ENCODE measurements at regions not wholly inside any gene's neighbourhood (a gene's known extent, or its start where the extent isn't known, plus 50 kb on each side); places are given as distances from the start of the nearest gene placed in this dataset.

GRCh38 chr1:199205740-199206441 is 567.1 kb downstream of the PTPRC start:
- TF ChIP-seq SIN3A (IDR thresholded peaks at IDR 0.05; ENCODE audit: borderline replicate concordance, insufficient read depth, low read length) (no peak), POLR2AphosphoS5 (IDR thresholded peaks at IDR 0.05; ENCODE audit: low read depth, low read length) (no peak), TAF1 (IDR thresholded peaks at IDR 0.05; ENCODE audit: borderline replicate concordance, insufficient read depth, low read length) (no peak), REST (IDR thresholded peaks at IDR 0.05; ENCODE audit: insufficient read depth in 1 of 2, low read depth in 2 of 2, low read length in 2 of 2) (no peak)

Measured in PFSK-1 (cell line).